ENCODE measurements at regions not wholly inside any gene's neighbourhood (a gene's known extent, or its start where the extent isn't known, plus 50 kb on each side); places are given as distances from the start of the nearest gene placed in this dataset.

DNA sequence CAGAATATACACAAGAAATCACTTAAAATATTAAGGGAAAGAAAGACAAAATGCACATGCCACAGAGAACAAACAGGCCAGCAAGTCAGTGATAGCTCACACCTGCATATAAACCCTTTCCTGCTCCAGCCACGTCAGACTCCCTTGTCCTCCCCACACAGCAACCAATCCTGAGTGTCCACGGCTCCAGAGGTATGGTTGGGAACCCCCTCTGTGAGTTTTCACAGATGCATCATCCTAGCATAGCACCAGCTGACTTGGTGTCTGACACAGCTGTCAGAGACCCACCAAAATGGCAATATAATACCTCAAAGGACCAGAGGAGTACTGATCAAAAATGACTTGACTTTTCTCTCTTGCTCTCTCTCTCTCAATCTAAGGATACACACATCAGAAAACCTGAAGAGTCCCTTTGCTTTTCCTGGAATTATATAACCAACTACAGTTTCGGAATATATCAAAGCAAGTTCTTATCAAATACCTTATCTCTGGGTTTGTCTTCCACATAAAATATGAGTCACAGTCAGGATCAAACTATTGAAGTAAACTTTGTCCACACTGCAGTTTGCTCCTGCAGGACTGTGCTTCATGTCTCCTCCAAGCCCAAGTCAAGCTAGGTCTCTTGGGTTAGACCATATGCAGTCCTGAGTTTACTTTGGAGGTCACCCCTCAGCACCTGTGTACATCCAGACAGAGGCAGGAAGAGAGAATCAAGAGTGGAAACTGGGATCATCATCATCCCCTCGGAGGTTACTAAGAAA is 187.1 kb upstream of the THBS1 start:
- Histone ChIP-seq H3K4me2 (ENCODE audit: low read length) (no peak overlapping the region), H4K20me1 (ENCODE audit: insufficient read depth) (no peaks in the 10 kb centered on the region), H3K36me3 (ENCODE audit: insufficient read depth, low read length) (no peaks in the 10 kb centered on the region), H3F3A (ENCODE audit: insufficient read depth, low read length, poor library complexity, severe bottlenecking) (no peaks in the 10 kb centered on the region), H3K4me3 (ENCODE audit: low read length) (no peak overlapping the region), H3K27me3 (ENCODE audit: insufficient read depth, low read depth, low read length) (no peaks in the 10 kb centered on the region), H3K9me2 (ENCODE audit: insufficient read depth, low read length) (no peaks in the 10 kb centered on the region), H3K9me3 (ENCODE audit: low read length) (no peaks in the 10 kb centered on the region), H3K9ac (ENCODE audit: low read length) (no peak overlapping the region), H3K27ac (ENCODE audit: low read length) (no peak overlapping the region), H3K79me2 (replicated peaks; ENCODE audit: insufficient read depth, low read length) (no peaks in the 10 kb centered on the region), H2AFZ (ENCODE audit: low read depth, low read length) (no peak overlapping the region)
- TF ChIP-seq REST (IDR thresholded peaks at IDR 0.05; ENCODE audit: borderline replicate concordance), result no peak
- no peak for TF ChIP-seq RAD21 (conservative IDR thresholded peaks at IDR 0.05)
- TF ChIP-seq SMC3 (conservative IDR thresholded peaks at IDR 0.05; ENCODE audit: poor library complexity), result no peak
- no peak for TF ChIP-seq EP300 (conservative IDR thresholded peaks at IDR 0.05; ENCODE audit: poor library complexity, severe bottlenecking)
- TF ChIP-seq EZH2 (IDR thresholded peaks at IDR 0.05; ENCODE audit: borderline replicate concordance, insufficient read depth, low read length, poor library complexity, severe bottlenecking), result no peak

DNA sequence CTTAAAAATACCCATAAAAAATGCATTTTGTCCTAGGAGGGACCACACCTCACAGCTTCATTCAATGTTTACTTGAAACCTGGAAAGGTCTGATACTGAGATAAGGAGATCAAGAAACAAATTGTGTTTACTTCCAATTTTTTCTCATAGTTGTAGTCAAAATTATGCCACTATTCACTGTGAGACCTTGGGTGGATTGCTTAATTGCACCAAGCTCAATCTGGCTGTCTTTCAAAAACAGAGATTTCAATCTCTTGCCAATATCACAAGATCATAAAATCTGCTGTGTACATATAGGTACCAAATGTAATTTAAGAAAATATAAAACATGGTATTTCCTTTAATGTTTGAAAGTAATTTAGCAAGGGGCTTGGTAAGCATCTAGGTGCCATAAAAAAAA is 186.4 kb upstream of the THBS1 start:
- no peaks in the 10 kb centered on the region for H3F3A ChIP-seq (ENCODE audit: insufficient read depth, low read length, poor library complexity, severe bottlenecking)
- H3K4me3 ChIP-seq (ENCODE audit: low read length), result no peak overlapping the region
- no peaks in the 10 kb centered on the region for H3K27me3 ChIP-seq (ENCODE audit: insufficient read depth, low read depth, low read length)

More for the DNA sequence above, 186.4 kb upstream of the THBS1 start:
- H3K9me3 ChIP-seq (ENCODE audit: low read length), result no peaks in the 10 kb centered on the region
- H4K20me1 ChIP-seq (ENCODE audit: insufficient read depth), result no peaks in the 10 kb centered on the region
- H3K4me2 ChIP-seq (ENCODE audit: low read length), result no peak overlapping the region
- H3K27ac ChIP-seq (ENCODE audit: low read length), result no peak overlapping the region
- no peaks in the 10 kb centered on the region for H3K79me2 ChIP-seq (replicated peaks; ENCODE audit: insufficient read depth, low read length)
- no peak overlapping the region for H2AFZ ChIP-seq (ENCODE audit: low read depth, low read length)
- no peaks in the 10 kb centered on the region for H3K36me3 ChIP-seq (ENCODE audit: insufficient read depth, low read length)
- TF ChIP-seq MXI1 (conservative IDR thresholded peaks at IDR 0.05; ENCODE audit: poor library complexity, severe bottlenecking) (no peak), TAF1 (IDR thresholded peaks at IDR 0.05; ENCODE audit: low read depth) (no peak), EP300 (conservative IDR thresholded peaks at IDR 0.05; ENCODE audit: poor library complexity, severe bottlenecking) (no peak), SMC3 (conservative IDR thresholded peaks at IDR 0.05; ENCODE audit: poor library complexity) (no peak), EZH2 (IDR thresholded peaks at IDR 0.05; ENCODE audit: borderline replicate concordance, insufficient read depth, low read length, poor library complexity, severe bottlenecking) (no peak), CTCF (IDR thresholded peaks at IDR 0.05; ENCODE audit: poor library complexity, severe bottlenecking) (no peak), REST (IDR thresholded peaks at IDR 0.05; ENCODE audit: borderline replicate concordance) (no peak), RAD21 (conservative IDR thresholded peaks at IDR 0.05) (no peak), POLR2AphosphoS5 (IDR thresholded peaks at IDR 0.05) (no peak)
- H3K9me2 ChIP-seq (ENCODE audit: insufficient read depth, low read length), result no peaks in the 10 kb centered on the region
- H3K9ac ChIP-seq (ENCODE audit: low read length), result no peak overlapping the region
